ENCODE measurements at regions not wholly inside any gene's neighbourhood (a gene's known extent, or its start where the extent isn't known, plus 50 kb on each side); places are given as distances from the start of the nearest gene placed in this dataset.

DNA sequence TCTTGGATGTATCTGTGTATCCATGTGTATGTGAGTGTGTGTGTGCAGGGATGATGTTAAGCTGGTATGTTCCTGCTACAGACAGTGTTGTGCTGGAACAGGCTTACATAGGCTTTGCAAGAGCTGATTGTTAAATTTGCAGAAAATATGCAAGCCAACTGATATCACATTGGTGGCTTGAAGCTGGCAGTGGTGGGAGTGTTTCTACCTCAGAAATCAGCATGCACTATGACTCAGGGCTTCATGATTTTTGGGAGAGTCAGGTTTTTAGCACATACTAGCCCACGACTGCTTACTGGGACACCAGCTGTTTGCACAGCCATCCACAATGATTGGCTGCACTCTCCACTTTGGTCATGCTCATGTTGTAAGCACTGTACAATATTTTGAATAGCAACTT lies 261.8 kb downstream of the DHX15 start:
- no peak for DNase-seq
- intact Hi-C loops (cut with DNase I) = no loop called here
- ATAC-seq = peak in 2 of 8 donors; percentile 44 to 68
- TF ChIP-seq, protein P1, sequence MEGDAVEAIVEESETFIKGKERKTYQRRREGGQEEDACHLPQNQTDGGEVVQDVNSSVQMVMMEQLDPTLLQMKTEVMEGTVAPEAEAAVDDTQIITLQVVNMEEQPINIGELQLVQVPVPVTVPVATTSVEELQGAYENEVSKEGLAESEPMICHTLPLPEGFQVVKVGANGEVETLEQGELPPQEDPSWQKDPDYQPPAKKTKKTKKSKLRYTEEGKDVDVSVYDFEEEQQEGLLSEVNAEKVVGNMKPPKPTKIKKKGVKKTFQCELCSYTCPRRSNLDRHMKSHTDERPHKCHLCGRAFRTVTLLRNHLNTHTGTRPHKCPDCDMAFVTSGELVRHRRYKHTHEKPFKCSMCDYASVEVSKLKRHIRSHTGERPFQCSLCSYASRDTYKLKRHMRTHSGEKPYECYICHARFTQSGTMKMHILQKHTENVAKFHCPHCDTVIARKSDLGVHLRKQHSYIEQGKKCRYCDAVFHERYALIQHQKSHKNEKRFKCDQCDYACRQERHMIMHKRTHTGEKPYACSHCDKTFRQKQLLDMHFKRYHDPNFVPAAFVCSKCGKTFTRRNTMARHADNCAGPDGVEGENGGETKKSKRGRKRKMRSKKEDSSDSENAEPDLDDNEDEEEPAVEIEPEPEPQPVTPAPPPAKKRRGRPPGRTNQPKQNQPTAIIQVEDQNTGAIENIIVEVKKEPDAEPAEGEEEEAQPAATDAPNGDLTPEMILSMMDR (IDR thresholded peaks at IDR 0.05) = no peak
- Histone ChIP-seq H3K36me3 (no peaks in the 10 kb centered on the region), H3K27ac (no peak overlapping the region), H3K27me3 (no peaks in the 10 kb centered on the region), H3K9me3 (no peaks in the 10 kb centered on the region), H3K4me3 (no peak overlapping the region), H3K4me1 (peaks cover 0 to 15% (median 5%) of the 10 kb centered on the region in 9 donors)
- 59 to 65% methylated on average over 1 of the region's 1 CpG for WGBS, 2 donors

DNA sequence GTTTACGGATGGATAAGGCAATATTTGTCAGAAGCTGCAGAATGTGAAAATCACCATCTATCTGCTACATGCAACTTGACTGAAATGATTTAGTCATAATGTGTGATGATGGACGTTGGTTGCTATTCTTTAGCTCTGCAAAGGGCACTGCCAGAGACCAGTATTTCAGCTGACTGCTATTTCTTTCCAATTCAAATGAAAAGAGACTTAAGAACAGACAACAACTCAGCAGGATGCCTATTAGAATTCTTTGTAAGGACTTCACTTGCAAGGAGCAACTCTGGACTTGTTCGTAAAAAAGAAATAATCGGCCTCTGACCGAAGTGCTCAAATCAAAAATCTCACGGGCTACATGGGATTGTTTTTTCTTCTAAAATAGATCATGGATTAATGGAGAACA lies 262.7 kb downstream of the DHX15 start:
- Histone ChIP-seq H3K4me1 (peaks cover 0 to 15% (median 5%) of the 10 kb centered on the region in 9 donors), H3K27me3 (no peaks in the 10 kb centered on the region), H3K9me3 (no peaks in the 10 kb centered on the region), H3K27ac (no peak overlapping the region), H3K36me3 (no peaks in the 10 kb centered on the region), H3K4me3 (no peak overlapping the region)
- ATAC-seq (no peak), DNase-seq (no peak)
- TF ChIP-seq, protein P1 (IDR thresholded peaks at IDR 0.05) = no peak
- WGBS, 2 donors = 61 to 71% methylated on average over 6 of the region's 6 CpGs
- intact Hi-C loops (cut with DNase I) = no loop called here

DNA sequence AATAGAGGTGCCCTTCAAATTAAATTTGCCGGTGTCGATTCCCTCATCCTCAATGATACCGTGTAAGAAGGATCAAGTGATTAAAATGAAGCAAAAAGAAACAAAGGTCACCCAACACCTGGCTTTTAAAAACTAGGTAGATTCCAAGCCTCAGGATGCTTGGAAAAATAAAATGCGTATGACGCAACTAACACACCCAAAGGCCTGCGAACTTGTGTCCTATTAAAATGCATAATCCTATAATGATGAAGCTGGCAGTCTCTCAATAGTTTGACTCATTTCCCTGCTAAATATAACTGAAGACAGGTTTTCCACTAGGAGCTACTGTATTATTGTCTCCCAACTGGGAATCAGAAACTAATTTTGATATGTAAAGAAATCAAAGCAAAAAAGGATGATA lies 263.2 kb downstream of the DHX15 start:
- ATAC-seq = peak in 2 of 8 donors; percentile 45 to 47
- 56 to 66% methylated on average over 6 of the region's 6 CpGs for WGBS, 2 donors

DNA sequence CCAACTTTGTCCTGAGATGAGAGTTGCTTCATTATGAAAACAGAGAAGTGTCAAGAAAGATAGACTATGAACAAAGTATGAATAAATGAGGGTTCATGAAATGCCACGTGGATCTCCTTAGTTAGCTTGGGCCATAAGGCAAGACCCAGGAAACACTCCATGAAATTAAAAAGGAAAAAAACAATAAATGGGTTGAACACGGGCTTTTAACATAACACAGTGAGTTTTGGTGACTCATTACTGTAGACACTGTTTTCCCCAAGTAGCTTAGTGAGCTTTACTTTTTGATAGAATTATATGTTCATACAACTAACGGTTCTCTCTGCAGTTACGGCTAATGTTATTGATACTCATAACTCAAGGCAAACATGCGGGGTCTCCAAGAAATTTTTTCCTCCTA lies 265.0 kb downstream of the DHX15 start:
- ATAC-seq (no peak), DNase-seq (no peak)
- H3K4me1 ChIP-seq = peaks cover 0 to 15% (median 5%) of the 10 kb centered on the region in 9 donors
- H3K27ac ChIP-seq = no peak overlapping the region
- no peaks in the 10 kb centered on the region for H3K27me3 ChIP-seq
- H3K36me3 ChIP-seq = no peaks in the 10 kb centered on the region
- intact Hi-C loops (cut with DNase I) = no loop called here
- no peak overlapping the region for H3K4me3 ChIP-seq
- 89 to 91% methylated on average over 5 of the region's 5 CpGs for WGBS, 2 donors
- TF ChIP-seq, protein P1 (IDR thresholded peaks at IDR 0.05) = no peak
- H3K9me3 ChIP-seq = no peaks in the 10 kb centered on the region

More for the DNA sequence above, 263.2 kb downstream of the DHX15 start:
- Histone ChIP-seq H3K27ac (no peak overlapping the region), H3K4me1 (peaks cover 0 to 15% (median 5%) of the 10 kb centered on the region in 9 donors), H3K36me3 (no peaks in the 10 kb centered on the region), H3K9me3 (no peaks in the 10 kb centered on the region), H3K4me3 (no peak overlapping the region), H3K27me3 (no peaks in the 10 kb centered on the region)
- intact Hi-C loops (cut with DNase I) = no loop called here
- TF ChIP-seq, protein P1 (IDR thresholded peaks at IDR 0.05) = no peak
- no peak for DNase-seq
